Activated gamma-delta T cell (primary cell): ENCODE measurements at regions not wholly inside any gene's neighbourhood (a gene's known extent, or its start where the extent isn't known, plus 50 kb on each side); places are given as distances from the start of the nearest gene placed in this dataset.

Source experiments
- DNase-seq: peaks from one replicate; lab custom pipeline; 2025; lab: John Stamatoyannopoulos, UW

GRCh38 chr20:59376109-59376841, 75.9 kb downstream of the EDN3 start:
- no peak for DNase-seq

GRCh38 chr20:59376998-59377397, 76.6 kb downstream of the EDN3 start:
- no peak for DNase-seq

- DNase-seq: no peak
These were observed 77.4 kb downstream of the EDN3 start for GRCh38 chr20:59377842-59378241.

GRCh38 chr20:59378396-59378795, 78.0 kb downstream of the EDN3 start:
- no peak for DNase-seq

- DNase-seq: no peak
These were observed 78.6 kb downstream of the EDN3 start for GRCh38 chr20:59378966-59379365.

- no peak for DNase-seq
These were observed 81.3 kb downstream of the EDN3 start for GRCh38 chr20:59381689-59382088.

GRCh38 chr20:59382157-59382725, 81.8 kb downstream of the EDN3 start:
- DNase-seq: no peak

- DNase-seq: no peak
These were observed 82.5 kb downstream of the EDN3 start for GRCh38 chr20:59382907-59383306.

GRCh38 chr20:59385038-59385437, 84.6 kb downstream of the EDN3 start:
- no peak for DNase-seq

GRCh38 chr20:59385480-59385879, 85.1 kb downstream of the EDN3 start:
- DNase-seq: no peak

- no peak for DNase-seq
These were observed 86.4 kb downstream of the EDN3 start for GRCh38 chr20:59386809-59387208.

GRCh38 chr20:59387891-59388290, 87.5 kb downstream of the EDN3 start:
- no peak for DNase-seq

- no peak for DNase-seq
These were observed 88.0 kb downstream of the EDN3 start for GRCh38 chr20:59388402-59388801.

GRCh38 chr20:59390437-59390836, 90.0 kb downstream of the EDN3 start:
- DNase-seq: no peak

- DNase-seq: no peak
These were observed 91.6 kb downstream of the EDN3 start for GRCh38 chr20:59391975-59392374.

GRCh38 chr20:59392736-59393135, 92.3 kb downstream of the EDN3 start:
- DNase-seq: no peak

- DNase-seq: no peak
These were observed 92.7 kb downstream of the EDN3 start for GRCh38 chr20:59393142-59393541.

GRCh38 chr20:59395729-59396128, 95.3 kb downstream of the EDN3 start:
- DNase-seq: no peak

- DNase-seq: no peak
These were observed 98.3 kb downstream of the EDN3 start for GRCh38 chr20:59398537-59399205.

- DNase-seq: no peak
These were observed 99.2 kb downstream of the EDN3 start for GRCh38 chr20:59399426-59400099.

- DNase-seq: no peak
These were observed 100.3 kb downstream of the EDN3 start for GRCh38 chr20:59400708-59401107.

GRCh38 chr20:59402681-59403080, 102.3 kb downstream of the EDN3 start:
- DNase-seq: no peak
